Amygdala (tissue), 56 donors: ENCODE measurements at regions not wholly inside any gene's neighbourhood (a gene's known extent, or its start where the extent isn't known, plus 50 kb on each side); places are given as distances from the start of the nearest gene placed in this dataset.
A peak's percentile ranks its signal among the peaks of the same experiment; 100 is the strongest.
"Not testable (repeated sequence)": the region's sequence is repeated elsewhere in the genome, so short reads cannot be mapped to it uniquely, and the experiment has no call there.

Experiments used
- DNase-seq, 56 donors: peaks; one replicate each; lab custom pipeline; 2025; lab: John Stamatoyannopoulos, UW

DNA sequence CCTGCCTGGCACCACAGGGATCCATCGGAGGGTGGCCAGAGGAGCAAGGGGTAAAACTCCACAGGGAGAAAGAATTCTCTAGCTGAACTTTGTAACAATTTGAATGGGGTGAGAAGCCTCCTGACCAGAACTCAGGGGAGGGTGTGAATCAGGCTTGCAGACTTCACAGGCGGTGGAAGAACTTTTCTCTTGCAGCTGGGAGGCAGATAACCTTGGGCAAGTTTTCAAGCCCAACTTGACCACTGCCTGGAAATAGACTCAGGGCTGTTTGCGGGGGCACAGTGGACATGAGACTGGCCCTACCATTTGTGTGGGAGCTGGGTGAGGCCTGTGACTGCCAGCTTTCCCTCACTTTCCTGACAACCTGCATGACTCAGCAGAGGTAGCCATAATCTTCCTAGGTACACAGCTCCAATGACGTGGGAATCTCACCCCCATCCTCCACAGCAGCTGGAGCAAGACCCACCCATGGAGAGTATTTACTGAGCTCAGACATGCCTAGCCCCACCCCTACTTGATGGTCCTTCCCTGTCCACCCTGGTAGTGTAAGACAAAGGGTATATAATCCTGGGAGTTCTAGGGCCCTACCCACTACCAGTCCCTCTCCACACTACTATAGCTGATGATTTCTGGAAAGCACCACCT is 210.0 kb upstream of the AGTR2 start:
- no peak for DNase-seq

DNA sequence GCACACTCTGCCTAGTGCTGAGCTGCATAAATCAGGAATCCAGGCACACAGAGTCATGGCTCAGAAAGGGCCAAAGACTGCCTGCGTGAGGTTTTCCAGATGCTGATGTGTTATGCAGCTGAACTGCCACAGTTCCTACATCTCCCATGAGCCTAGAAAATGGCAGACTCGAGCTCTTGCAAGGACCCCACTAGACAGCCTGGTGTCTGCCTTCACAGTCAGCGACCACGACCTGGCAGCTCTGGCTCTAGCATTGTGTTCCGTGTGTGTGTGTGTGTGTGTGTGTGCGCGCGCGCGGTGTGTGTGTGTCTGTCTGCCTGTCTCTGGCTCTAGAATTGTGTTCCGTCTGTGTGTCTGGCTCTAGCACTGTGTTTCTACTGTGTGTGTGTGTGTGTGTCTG is 203.6 kb upstream of the AGTR2 start:
- no peak for DNase-seq

DNA sequence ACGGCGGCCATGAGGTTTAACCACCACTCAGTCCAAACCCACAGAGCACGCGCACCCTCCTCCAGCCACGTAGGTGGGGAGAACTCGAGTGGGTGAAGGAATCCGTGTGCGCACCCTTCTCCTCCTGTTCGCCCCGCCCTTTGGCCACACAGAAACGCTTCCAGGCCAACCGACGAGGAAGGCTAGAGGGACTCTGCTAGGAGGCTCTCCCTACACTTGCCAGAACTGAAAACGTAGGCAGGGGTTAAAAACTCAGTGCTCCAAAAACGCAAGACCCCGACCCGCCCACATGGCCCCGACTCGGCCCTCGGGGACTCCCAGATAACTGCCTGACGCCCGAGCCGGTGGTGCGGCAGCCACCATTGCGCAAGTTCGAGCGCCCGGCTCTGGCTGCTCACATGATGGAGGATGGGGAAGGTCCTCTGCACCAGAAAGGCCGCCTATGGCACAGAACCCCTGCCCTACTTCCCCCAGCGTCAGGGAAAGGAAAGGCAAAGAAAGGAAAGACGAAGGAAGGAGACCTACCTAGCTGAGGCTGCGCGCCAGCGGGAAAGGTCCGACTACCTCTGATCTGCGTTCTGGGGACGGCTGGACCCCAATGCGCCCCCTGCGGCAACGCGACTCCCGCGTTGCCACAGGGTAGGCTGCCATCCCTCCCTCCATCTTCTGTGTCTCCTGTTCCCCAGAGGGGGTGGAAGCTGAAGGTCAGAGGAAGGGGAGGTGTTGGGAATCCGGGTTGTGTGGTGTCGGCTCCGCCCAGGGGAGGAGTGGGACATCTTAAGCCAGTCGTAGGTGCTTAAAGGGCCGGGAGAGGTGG is 201.9 kb upstream of the AGTR2 start:
- DNase-seq: peak in 45 of 56 donors; percentile 3 to 62 (median 33)

DNA sequence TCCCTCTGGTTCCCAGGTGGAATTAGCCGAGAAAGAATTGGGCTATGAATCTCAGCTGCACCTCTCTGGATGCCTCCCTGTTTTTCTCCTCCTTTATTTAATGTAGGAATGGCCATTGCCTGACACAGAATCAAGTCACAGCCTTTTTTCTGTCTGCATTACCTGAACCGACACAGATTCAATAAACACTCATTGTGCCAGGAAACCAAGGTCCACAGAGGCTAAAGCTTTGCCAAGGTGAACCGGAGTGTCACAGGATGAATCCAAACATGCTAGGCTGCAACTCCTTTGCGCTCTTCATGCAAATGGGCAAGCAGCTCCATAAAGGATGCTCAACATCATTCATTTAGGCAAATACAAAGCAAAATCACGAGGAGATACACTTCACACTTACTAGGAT is 199.8 kb upstream of the AGTR2 start:
- DNase-seq: no peak

DNA sequence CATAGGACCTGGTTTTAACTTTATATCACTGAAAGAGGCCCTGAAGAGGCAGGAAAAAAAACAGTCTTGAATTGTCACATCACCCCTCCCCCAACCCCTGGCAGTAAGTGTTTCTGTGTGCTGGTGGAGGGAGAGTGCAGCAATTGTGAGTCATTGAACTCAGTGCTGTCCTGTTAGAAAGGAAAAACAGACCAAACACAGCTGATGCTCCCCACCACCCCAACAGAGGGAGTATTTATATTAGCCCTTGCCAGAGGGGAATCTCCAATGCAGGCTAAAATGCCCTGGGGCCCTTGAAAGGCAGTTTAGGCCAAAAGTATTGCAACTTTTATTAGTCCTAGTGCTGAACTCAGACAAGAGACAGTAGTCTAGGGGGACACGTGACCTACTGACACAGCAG is 197.8 kb upstream of the AGTR2 start:
- DNase-seq: peak in 2 of 56 donors; percentile 2 to 3

DNA sequence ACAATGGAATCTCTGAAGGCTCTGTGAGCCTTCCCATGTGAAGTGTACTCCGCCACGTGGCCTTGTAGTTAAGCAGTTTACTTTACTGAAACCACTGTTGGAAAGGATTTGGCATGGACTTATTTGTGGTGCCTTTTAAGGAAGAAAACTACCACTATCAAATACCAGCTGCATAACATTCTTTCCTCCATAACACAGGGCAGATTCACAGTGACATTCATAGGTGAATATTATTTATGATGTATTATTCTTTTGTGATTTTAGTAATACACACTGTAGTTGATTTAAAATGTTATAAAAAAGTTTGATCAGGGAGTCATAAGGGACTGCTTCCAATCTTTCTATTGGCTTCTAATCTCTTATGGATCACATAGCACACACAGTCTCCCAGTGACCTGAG is 192.5 kb upstream of the AGTR2 start:
- no peak for DNase-seq

DNA sequence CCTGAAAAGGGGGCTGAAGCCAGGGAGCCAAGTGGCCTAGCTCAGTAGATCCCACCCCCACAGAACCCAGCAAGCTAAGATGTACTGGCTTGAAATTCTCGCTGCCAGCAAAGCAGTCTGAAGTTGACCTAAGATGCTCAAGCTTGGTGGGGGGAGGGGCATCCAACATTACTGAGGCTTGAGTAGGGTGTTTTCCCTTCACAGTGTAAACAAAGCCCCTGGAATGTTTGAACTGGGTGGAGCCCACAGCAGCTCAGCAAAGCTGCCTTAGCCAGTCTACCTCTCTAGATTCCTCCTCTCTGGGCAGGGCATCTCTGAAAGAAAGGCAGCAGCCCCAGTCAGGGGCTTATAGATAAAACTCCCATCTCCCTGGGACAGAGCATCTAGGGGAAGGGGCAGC is 187.4 kb upstream of the AGTR2 start:
- not testable (repeated sequence) for DNase-seq

DNA sequence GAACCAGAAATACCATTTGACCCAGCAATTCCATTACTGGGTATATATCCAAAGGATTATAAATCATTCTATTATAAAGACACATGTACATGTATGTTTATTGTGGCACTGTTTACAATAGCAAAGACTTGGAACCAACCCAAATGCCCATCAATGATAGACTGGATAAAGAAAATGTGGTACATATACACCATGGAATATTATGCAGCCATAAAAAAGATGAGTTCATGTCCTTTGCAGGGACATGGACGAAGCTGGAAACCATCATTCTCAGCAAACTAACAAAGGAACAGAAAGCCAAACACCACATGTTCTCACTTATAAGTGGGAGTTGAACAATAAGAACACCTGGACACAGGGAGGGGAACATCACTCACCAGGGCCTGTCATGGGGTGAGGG is 183.1 kb upstream of the AGTR2 start:
- DNase-seq: not testable (repeated sequence)

DNA sequence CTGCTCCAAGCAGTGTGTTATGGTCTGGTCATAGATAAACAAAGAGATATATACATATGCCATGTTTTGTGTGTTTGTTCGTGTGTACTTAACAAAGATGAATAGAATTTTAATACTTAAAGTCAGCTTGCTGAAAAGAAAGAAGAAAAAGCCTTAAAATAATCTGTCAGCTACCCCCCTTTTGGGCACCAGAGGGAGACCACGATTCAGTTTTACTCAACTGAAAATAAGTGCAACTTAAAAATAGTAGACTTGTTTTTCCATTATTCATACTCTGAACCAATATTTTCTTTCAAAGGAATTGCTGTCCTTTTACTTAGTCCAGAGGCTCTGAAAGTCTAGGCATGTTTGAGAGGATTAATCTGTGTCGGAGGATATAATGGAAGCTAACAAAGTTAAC is 181.7 kb upstream of the AGTR2 start:
- DNase-seq: no peak

DNA sequence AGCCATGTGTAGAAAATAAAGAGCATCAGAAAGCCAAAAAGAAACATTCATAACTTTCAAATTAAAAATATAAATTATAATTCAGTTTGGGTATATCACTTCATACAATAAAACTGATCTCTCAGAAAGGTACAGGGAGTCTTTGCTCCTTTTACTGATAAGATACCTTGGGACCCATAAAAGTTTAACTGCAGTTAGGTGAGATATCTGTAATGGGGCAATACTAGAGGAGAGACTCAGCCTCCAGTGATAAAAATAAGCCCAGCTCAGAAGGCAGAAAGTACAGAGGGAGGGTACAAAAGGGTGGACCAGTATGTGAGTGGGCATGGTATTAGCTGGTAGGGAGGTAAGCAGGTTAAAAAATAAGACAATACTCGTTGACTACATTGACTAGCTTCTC is 180.9 kb upstream of the AGTR2 start:
- DNase-seq: no peak

DNA sequence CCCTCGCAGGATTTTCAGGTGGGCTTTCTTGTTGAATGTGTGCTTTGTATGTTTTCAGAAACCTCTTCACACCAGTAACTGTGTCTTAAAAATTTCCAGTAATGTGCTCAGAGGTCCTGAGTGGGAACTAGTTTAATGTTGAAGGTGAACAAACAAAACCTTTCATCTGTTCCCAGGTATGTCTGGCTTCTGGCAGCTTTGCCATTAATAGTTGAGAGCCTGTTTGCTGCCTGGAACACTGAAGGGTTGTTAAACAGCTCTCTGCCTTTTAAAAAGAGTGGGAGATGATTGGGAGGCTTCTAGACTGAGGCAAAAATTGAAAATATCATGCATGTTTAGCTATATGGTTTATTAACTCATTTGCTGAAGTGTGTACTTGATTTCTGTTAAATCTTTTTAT is 161.2 kb upstream of the AGTR2 start:
- DNase-seq: no peak

DNA sequence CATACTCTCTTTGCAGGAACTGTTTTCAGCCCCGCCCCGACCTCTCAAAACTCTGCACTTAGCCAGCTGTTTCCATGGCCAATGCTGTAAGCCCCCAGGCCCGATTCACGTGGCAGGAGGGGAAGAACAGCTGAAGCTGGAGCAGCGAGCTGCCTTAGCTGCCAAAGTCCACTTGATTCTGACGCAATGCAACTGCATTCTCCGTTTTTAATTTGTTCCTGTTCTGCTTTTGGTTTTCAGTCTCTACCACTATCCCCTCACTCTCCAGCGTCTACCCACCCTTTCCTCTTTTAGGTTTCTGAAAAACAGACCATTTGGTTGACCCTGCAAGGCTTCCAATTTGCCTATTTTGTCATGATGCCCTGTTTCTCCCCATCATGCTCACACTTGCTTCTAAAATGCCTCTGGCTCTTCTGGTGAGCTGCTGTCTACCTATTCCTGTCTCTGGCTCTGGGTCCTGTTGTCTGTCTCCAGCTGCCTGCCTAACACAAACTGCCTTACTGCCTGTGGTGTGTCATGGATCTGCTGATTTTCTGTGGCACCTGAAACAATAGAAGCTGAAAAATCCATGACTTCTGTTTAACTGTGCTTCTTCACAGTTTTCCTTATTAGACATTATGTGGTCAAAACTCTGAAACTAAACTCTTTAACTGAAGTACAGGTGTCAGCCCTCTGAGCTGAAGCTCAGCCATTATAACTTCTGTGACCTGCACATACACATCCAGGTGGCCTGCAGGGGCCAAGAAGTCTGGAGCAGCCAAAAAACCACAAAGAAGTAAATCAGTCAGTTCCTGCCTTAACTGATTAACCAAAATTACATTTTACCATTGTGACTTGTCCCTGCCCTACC is 160.5 kb upstream of the AGTR2 start:
- peak in 18 of 56 donors; percentile 0 to 7 (median 0) for DNase-seq

DNA sequence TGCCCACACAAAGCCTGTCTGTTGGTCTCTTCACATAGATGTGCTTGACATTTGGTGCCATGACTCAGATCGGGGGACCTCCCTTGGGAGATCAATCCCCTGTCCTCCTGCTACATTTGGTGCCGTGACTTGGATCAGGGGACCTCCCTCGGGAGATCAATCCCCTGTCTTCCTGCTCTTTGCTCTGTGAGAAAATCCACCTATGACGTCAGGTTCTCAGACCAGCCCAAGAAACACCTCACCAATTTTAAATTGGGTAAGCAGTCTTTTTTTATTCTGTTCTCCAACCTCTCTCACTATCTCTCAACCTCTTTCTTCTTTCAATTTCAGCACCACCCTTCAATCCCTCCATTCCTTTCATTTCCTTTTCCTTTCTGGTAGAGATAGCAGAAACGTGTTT is 159.6 kb upstream of the AGTR2 start:
- no peak for DNase-seq

DNA sequence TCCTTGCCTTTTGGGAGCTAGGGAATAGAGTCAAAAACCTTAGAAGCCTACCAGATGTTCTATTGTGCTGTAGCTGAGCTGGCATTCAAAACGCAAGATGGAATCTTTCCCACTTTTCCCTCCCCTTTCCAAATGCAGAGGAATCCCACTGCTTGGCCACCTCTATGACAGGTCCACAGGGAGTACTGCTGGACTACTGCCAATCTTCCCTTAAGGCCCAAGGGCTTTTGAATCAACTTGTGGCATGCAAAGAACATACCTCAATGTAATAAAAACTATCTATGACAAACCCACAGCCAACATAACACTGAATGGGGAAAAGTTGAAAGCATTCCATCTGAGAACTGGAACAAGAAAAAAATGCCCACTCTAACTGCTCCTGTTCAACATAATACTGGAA is 139.2 kb upstream of the AGTR2 start:
- no peak for DNase-seq
